GM23338 (cell line): ENCODE measurements at regions not wholly inside any gene's neighbourhood (a gene's known extent, or its start where the extent isn't known, plus 50 kb on each side); places are given as distances from the start of the nearest gene placed in this dataset.

ENCODE experiments used
- ATAC-seq: fragments of 200-7000 bp; cut with Tn5 transposase; 3 replicates; pipeline ENCODE4 v1.9.1; 2020
- DNase-seq: peaks from one replicate; pipeline ENCODE4 v3.0.0-alpha.2; 2015; ENCODE audit warnings: low spot score
- H2AFZ ChIP-seq: fragments of 200-600 bp; sonication (generic); 2 replicates; pipeline ENCODE4 v1.8.0; 2016; ENCODE audit warnings: antibody characterized with exemption, mild to moderate bottlenecking, moderate library complexity
- H3F3A ChIP-seq: fragments of 200-600 bp; sonication (generic); replicated peaks from 2 replicates; pipeline ENCODE4 v1.8.0; 2017; ENCODE audit warnings: antibody characterized with exemption, mixed run types, low read depth
- H3K27ac ChIP-seq: fragments of 200-600 bp; sonication (generic); 2 replicates; pipeline ENCODE4 v1.6.1; 2016; ENCODE audit warnings: low read depth
- H3K27me3 ChIP-seq: fragments of 200-600 bp; sonication (generic); 2 replicates; pipeline ENCODE4 v1.8.0; 2016; ENCODE audit warnings: mild to moderate bottlenecking, mixed run types, moderate library complexity; ENCODE audit not compliant: insufficient read depth
- H3K36me3 ChIP-seq: fragments of 200-600 bp; sonication (generic); 2 replicates; pipeline ENCODE4 v1.8.0; 2016; ENCODE audit warnings: mild to moderate bottlenecking; ENCODE audit not compliant: insufficient read depth
- H3K4me1 ChIP-seq: fragments of 200-600 bp; sonication (generic); 2 replicates; pipeline ENCODE4 v1.8.0; 2016; ENCODE audit warnings: mild to moderate bottlenecking, moderate library complexity; ENCODE audit not compliant: insufficient read depth
- H3K4me2 ChIP-seq: fragments of 200-600 bp; sonication (generic); 2 replicates; pipeline ENCODE4 v1.7.1; 2017; ENCODE audit warnings: mixed run types
- H3K4me3 ChIP-seq: fragments of 200-600 bp; sonication (generic); 2 replicates; pipeline ENCODE4 v1.6.1; 2016; ENCODE audit warnings: mixed run types
- H3K79me2 ChIP-seq: fragments of 200-600 bp; sonication (generic); replicated peaks from 2 replicates; pipeline ENCODE4 v1.8.0; 2017; ENCODE audit warnings: mild to moderate bottlenecking; ENCODE audit not compliant: insufficient read depth
- H3K9me2 ChIP-seq: fragments of 200-600 bp; sonication (generic); 2 replicates; pipeline ENCODE4 v1.8.0; 2017; ENCODE audit not compliant: insufficient read depth
- H4K20me1 ChIP-seq: fragments of 200-600 bp; sonication (generic); replicated peaks from 2 replicates; pipeline ENCODE4 v1.8.0; 2017; ENCODE audit warnings: mild to moderate bottlenecking; ENCODE audit not compliant: insufficient read depth
- H3K27ac Mint-ChIP-seq: 2 replicates; pipeline ENCODE4 v1.8.0; 2020; ENCODE audit warnings: inconsistent platforms, mild to moderate bottlenecking, moderate library complexity, mixed read lengths
- H3K27me3 Mint-ChIP-seq: 3 replicates; pipeline ENCODE4 v1.8.0; 2022; ENCODE audit warnings: low read depth, mild to moderate bottlenecking, moderate library complexity, mixed read lengths, inconsistent platforms; ENCODE audit not compliant: insufficient read depth, poor library complexity
- H3K36me3 Mint-ChIP-seq: 3 replicates; pipeline ENCODE4 v1.8.0; 2021; ENCODE audit warnings: low read depth, mild to moderate bottlenecking, inconsistent platforms, moderate library complexity, mixed read lengths
- H3K4me1 Mint-ChIP-seq: 3 replicates; pipeline ENCODE4 v1.8.0; 2020; ENCODE audit warnings: mild to moderate bottlenecking, inconsistent platforms, mixed read lengths
- H3K4me3 Mint-ChIP-seq: 3 replicates; pipeline ENCODE4 v1.8.0; 2021; ENCODE audit warnings: moderate library complexity, mild to moderate bottlenecking, inconsistent platforms, mixed read lengths
- H3K9me3 Mint-ChIP-seq: 3 replicates; pipeline ENCODE4 v1.8.0; 2020; ENCODE audit warnings: moderate library complexity, mild to moderate bottlenecking, inconsistent platforms, mixed read lengths
- CREB1 ChIP-seq: fragments of 250-450 bp; sonication (Bioruptor Pico); IDR thresholded peaks from 2 replicates; pipeline ENCODE4 v1.5.0; 2020; ENCODE audit warnings: low read depth, mild to moderate bottlenecking, moderate library complexity
- EZH2 ChIP-seq: fragments of 200-600 bp; sonication (generic); IDR thresholded peaks from one replicate; pipeline ENCODE4 v1.8.0; 2017; ENCODE audit warnings: antibody characterized with exemption, mild to moderate bottlenecking, low read depth; ENCODE audit not compliant: unreplicated experiment
- EZH2phosphoT487 ChIP-seq: fragments of 200-600 bp; sonication (generic); IDR thresholded peaks from one replicate; pipeline ENCODE4 v1.8.1; 2018; ENCODE audit warnings: antibody characterized with exemption; ENCODE audit not compliant: unreplicated experiment
- JUNB ChIP-seq: IDR thresholded peaks from one replicate; pipeline ENCODE4 v1.6.1; 2016; ENCODE audit warnings: antibody characterized with exemption; ENCODE audit not compliant: unreplicated experiment
- NANOG ChIP-seq: IDR thresholded peaks from 2 replicates; pipeline ENCODE4 v1.6.1; 2016; ENCODE audit warnings: antibody characterized with exemption, borderline replicate concordance
- POLR2AphosphoS5 ChIP-seq: IDR thresholded peaks from 2 replicates; pipeline ENCODE4 v1.6.1; 2016; ENCODE audit warnings: antibody characterized with exemption, low read depth
- STAT1 ChIP-seq: IDR thresholded peaks from one replicate; pipeline ENCODE4 v1.6.1; 2016; ENCODE audit warnings: antibody characterized with exemption; ENCODE audit not compliant: unreplicated experiment
- ZNF114 ChIP-seq: fragments of 250-450 bp; sonication (Bioruptor Pico); IDR thresholded peaks from 2 replicates; pipeline ENCODE4 v1.5.0; 2020; ENCODE audit warnings: mild to moderate bottlenecking, moderate library complexity
- ZNF331 ChIP-seq: fragments of 250-450 bp; sonication (Bioruptor Pico); IDR thresholded peaks from 2 replicates; pipeline ENCODE4 v1.5.0; 2020; ENCODE audit warnings: low read depth, mild to moderate bottlenecking, moderate library complexity
- TF ChIP-seq, protein P1 (sequence below): fragments of 250-450 bp; sonication (Bioruptor Pico); IDR thresholded peaks from 2 replicates; pipeline ENCODE4 v1.5.0; 2020; ENCODE audit warnings: mild to moderate bottlenecking, moderate library complexity
- TF ChIP-seq, protein P2 (sequence below): IDR thresholded peaks from 2 replicates; pipeline ENCODE4 v1.6.1; 2016; ENCODE audit warnings: antibody characterized with exemption
- TF ChIP-seq, protein P3 (sequence below), 2 experiments: fragments of 200-600 bp in 1 of 2; sonication (generic) in 1 of 2; conservative IDR thresholded peaks; 2 replicates each; pipeline versions ENCODE4 v1.5.1 to v1.6.1; 2016 to 2017; ENCODE audit warnings: antibody characterized with exemption in 2 of 2, low read depth in 2 of 2, mild to moderate bottlenecking in 2 of 2, moderate library complexity in 1 of 2
- TF ChIP-seq, protein P4 (sequence below): IDR thresholded peaks from one replicate; pipeline ENCODE4 v1.6.1; 2018; ENCODE audit warnings: antibody characterized with exemption; ENCODE audit not compliant: unreplicated experiment

DNA sequence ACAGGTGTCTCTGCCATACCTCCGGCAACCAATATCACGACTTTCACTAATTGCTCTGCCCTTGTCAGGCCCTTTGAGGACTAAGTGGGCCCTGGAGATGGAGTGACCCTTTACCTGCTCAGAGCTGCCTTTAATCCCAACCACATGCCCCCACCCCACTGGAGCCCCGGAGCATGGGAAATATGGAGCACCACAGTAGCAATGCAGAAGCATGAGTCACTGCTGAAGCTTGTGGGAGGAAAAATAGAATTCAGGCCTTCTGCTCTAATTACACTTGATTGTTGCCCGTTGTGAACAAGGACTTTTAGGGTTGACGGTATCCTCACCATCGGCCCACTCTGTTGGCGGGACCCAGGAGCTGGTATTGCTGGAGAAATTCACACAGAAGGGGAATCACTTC lies 52.5 kb upstream of the FRMD4A start:
- no peaks in the 10 kb centered on the region for H3K27me3 Mint-ChIP-seq

More for the DNA sequence above, 52.5 kb upstream of the FRMD4A start:
- Histone ChIP-seq H3K4me1 (peaks cover 4% of the 10 kb centered on the region), H3K36me3 (no peaks in the 10 kb centered on the region), H3K4me2 (no peak overlapping the region), H3K27me3 (no peaks in the 10 kb centered on the region), H4K20me1 (no peaks in the 10 kb centered on the region), H3K9me2 (0 out of 2 replicates have a peak, but pooled peaks cover 5% of the 10 kb centered on the region), H3F3A (no peaks in the 10 kb centered on the region), H2AFZ (no peak overlapping the region), H3K79me2 (no peaks in the 10 kb centered on the region), H3K27ac (no peak overlapping the region), H3K4me3 (no peak overlapping the region)
- H3K4me1 Mint-ChIP-seq, result peaks cover 9% of the 10 kb centered on the region
- no peaks in the 10 kb centered on the region for H3K9me3 Mint-ChIP-seq
- no peak overlapping the region for H3K4me3 Mint-ChIP-seq
- no peak for TF ChIP-seq EZH2phosphoT487
- TF ChIP-seq, protein P1, sequence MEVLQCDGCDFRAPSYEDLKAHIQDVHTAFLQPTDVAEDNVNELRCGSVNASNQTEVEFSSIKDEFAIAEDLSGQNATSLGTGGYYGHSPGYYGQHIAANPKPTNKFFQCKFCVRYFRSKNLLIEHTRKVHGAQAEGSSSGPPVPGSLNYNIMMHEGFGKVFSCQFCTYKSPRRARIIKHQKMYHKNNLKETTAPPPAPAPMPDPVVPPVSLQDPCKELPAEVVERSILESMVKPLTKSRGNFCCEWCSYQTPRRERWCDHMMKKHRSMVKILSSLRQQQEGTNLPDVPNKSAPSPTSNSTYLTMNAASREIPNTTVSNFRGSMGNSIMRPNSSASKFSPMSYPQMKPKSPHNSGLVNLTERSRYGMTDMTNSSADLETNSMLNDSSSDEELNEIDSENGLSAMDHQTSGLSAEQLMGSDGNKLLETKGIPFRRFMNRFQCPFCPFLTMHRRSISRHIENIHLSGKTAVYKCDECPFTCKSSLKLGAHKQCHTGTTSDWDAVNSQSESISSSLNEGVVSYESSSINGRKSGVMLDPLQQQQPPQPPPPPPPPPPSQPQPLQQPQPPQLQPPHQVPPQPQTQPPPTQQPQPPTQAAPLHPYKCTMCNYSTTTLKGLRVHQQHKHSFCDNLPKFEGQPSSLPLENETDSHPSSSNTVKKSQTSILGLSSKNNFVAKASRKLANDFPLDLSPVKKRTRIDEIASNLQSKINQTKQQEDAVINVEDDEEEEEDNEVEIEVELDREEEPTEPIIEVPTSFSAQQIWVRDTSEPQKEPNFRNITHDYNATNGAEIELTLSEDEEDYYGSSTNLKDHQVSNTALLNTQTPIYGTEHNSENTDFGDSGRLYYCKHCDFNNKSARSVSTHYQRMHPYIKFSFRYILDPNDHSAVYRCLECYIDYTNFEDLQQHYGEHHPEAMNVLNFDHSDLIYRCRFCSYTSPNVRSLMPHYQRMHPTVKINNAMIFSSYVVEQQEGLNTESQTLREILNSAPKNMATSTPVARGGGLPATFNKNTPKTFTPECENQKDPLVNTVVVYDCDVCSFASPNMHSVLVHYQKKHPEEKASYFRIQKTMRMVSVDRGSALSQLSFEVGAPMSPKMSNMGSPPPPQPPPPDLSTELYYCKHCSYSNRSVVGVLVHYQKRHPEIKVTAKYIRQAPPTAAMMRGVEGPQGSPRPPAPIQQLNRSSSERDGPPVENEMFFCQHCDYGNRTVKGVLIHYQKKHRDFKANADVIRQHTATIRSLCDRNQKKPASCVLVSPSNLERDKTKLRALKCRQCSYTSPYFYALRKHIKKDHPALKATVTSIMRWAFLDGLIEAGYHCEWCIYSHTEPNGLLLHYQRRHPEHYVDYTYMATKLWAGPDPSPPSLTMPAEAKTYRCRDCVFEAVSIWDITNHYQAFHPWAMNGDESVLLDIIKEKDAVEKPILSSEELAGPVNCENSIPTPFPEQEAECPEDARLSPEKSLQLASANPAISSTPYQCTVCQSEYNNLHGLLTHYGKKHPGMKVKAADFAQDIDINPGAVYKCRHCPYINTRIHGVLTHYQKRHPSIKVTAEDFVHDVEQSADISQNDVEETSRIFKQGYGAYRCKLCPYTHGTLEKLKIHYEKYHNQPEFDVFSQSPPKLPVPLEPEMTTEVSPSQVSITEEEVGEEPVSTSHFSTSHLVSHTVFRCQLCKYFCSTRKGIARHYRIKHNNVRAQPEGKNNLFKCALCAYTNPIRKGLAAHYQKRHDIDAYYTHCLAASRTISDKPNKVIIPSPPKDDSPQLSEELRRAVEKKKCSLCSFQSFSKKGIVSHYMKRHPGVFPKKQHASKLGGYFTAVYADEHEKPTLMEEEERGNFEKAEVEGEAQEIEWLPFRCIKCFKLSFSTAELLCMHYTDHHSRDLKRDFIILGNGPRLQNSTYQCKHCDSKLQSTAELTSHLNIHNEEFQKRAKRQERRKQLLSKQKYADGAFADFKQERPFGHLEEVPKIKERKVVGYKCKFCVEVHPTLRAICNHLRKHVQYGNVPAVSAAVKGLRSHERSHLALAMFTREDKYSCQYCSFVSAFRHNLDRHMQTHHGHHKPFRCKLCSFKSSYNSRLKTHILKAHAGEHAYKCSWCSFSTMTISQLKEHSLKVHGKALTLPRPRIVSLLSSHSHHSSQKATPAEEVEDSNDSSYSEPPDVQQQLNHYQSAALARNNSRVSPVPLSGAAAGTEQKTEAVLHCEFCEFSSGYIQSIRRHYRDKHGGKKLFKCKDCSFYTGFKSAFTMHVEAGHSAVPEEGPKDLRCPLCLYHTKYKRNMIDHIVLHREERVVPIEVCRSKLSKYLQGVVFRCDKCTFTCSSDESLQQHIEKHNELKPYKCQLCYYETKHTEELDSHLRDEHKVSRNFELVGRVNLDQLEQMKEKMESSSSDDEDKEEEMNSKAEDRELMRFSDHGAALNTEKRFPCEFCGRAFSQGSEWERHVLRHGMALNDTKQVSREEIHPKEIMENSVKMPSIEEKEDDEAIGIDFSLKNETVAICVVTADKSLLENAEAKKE (CRISPR knock-in tag), result no peak
- no peak for TF ChIP-seq POLR2AphosphoS5
- TF ChIP-seq STAT1, result no peak
- TF ChIP-seq, protein P2, sequence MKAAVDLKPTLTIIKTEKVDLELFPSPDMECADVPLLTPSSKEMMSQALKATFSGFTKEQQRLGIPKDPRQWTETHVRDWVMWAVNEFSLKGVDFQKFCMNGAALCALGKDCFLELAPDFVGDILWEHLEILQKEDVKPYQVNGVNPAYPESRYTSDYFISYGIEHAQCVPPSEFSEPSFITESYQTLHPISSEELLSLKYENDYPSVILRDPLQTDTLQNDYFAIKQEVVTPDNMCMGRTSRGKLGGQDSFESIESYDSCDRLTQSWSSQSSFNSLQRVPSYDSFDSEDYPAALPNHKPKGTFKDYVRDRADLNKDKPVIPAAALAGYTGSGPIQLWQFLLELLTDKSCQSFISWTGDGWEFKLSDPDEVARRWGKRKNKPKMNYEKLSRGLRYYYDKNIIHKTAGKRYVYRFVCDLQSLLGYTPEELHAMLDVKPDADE, result no peak
- TF ChIP-seq, protein P3, sequence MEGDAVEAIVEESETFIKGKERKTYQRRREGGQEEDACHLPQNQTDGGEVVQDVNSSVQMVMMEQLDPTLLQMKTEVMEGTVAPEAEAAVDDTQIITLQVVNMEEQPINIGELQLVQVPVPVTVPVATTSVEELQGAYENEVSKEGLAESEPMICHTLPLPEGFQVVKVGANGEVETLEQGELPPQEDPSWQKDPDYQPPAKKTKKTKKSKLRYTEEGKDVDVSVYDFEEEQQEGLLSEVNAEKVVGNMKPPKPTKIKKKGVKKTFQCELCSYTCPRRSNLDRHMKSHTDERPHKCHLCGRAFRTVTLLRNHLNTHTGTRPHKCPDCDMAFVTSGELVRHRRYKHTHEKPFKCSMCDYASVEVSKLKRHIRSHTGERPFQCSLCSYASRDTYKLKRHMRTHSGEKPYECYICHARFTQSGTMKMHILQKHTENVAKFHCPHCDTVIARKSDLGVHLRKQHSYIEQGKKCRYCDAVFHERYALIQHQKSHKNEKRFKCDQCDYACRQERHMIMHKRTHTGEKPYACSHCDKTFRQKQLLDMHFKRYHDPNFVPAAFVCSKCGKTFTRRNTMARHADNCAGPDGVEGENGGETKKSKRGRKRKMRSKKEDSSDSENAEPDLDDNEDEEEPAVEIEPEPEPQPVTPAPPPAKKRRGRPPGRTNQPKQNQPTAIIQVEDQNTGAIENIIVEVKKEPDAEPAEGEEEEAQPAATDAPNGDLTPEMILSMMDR (conservative IDR thresholded peaks at IDR 0.05; ENCODE audit: low read depth in 2 of 2), result no peak
- TF ChIP-seq, protein P4, sequence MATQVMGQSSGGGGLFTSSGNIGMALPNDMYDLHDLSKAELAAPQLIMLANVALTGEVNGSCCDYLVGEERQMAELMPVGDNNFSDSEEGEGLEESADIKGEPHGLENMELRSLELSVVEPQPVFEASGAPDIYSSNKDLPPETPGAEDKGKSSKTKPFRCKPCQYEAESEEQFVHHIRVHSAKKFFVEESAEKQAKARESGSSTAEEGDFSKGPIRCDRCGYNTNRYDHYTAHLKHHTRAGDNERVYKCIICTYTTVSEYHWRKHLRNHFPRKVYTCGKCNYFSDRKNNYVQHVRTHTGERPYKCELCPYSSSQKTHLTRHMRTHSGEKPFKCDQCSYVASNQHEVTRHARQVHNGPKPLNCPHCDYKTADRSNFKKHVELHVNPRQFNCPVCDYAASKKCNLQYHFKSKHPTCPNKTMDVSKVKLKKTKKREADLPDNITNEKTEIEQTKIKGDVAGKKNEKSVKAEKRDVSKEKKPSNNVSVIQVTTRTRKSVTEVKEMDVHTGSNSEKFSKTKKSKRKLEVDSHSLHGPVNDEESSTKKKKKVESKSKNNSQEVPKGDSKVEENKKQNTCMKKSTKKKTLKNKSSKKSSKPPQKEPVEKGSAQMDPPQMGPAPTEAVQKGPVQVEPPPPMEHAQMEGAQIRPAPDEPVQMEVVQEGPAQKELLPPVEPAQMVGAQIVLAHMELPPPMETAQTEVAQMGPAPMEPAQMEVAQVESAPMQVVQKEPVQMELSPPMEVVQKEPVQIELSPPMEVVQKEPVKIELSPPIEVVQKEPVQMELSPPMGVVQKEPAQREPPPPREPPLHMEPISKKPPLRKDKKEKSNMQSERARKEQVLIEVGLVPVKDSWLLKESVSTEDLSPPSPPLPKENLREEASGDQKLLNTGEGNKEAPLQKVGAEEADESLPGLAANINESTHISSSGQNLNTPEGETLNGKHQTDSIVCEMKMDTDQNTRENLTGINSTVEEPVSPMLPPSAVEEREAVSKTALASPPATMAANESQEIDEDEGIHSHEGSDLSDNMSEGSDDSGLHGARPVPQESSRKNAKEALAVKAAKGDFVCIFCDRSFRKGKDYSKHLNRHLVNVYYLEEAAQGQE, result no peak
- no peak for TF ChIP-seq CREB1 (CRISPR knock-in tag)
- TF ChIP-seq ZNF114, result no peak
- TF ChIP-seq EZH2, result no peak
- TF ChIP-seq ZNF331 (CRISPR knock-in tag), result no peak
- TF ChIP-seq NANOG, result no peak
- TF ChIP-seq JUNB, result no peak
- H3K27ac Mint-ChIP-seq, result no peak overlapping the region
- no peaks in the 10 kb centered on the region for H3K36me3 Mint-ChIP-seq
- no peak for ATAC-seq
- no peak for DNase-seq
